Endothelial cell of umbilical vein (primary cell): ENCODE measurements at regions not wholly inside any gene's neighbourhood (a gene's known extent, or its start where the extent isn't known, plus 50 kb on each side); places are given as distances from the start of the nearest gene placed in this dataset.

Experiments
- BruUV-seq: library from RNA; stranded (reverse); fragments of 400-500 nt; replicated peaks from 2 replicates; lab custom pipeline; 2021; lab: Mats Ljungman, UMichigan
- CTCF ChIA-PET: fragments of 300-600, 350-600 bp; sonication (Branson Sonifier 250); formaldehyde crosslinking; loops from one replicate; lab custom pipeline; 2021; ENCODE audit warnings: antibody characterized with exemption, inconsistent platforms; lab: Charles Lee
- POLR2A ChIA-PET: fragments of 300-600, 350-600 bp; sonication (Branson Sonifier 250); formaldehyde crosslinking; loops from one replicate; lab custom pipeline; 2021; ENCODE audit warnings: antibody characterized with exemption, inconsistent platforms; lab: Charles Lee
- DNase-seq: peaks from one replicate; pipeline ENCODE4 v3.0.0-alpha.2; 2011; ENCODE audit warnings: low read depth, low spot score
- FAIRE-seq: peaks from 2 replicates; lab custom pipeline; 2011; peaks lifted over from hg19 to GRCh38; lab: Jason Lieb, UNC
- H2AFZ ChIP-seq: 2 replicates; pipeline ENCODE4 v1.6.0; 2012; ENCODE audit warnings: low read depth, low read length, control low read depth, inconsistent platforms
- H3K27ac ChIP-seq: 2 replicates; pipeline ENCODE4 v1.5.1; 2011; ENCODE audit warnings: low read depth, mild to moderate bottlenecking, control low read depth, low read length, moderate library complexity; ENCODE audit not compliant: insufficient read depth
- H3K27me3 ChIP-seq, 2 experiments: 2 replicates each; pipeline versions ENCODE4 v1.6.0 to v1.6.1; 2011; ENCODE audit warnings: low read length in 2 of 2, mixed read lengths in 1 of 2; ENCODE audit not compliant: control insufficient read depth in 2 of 2, insufficient read depth in 2 of 2
- H3K36me3 ChIP-seq, 2 experiments: 2 replicates in 1 of 2; 3 replicates in 1 of 2; pipeline ENCODE4 v1.5.1; 2011; ENCODE audit warnings: low read length in 2 of 2, mild to moderate bottlenecking in 1 of 2, moderate library complexity in 1 of 2; ENCODE audit not compliant: control insufficient read depth in 2 of 2, insufficient read depth in 2 of 2; ENCODE audit errors: extremely low read depth in 1 of 2
- H3K4me1 ChIP-seq: 3 replicates; pipeline ENCODE4 v1.5.1; 2011; ENCODE audit warnings: mild to moderate bottlenecking, low read length; ENCODE audit not compliant: control insufficient read depth, insufficient read depth; ENCODE audit errors: extremely low read depth
- H3K4me2 ChIP-seq: 2 replicates; pipeline ENCODE4 v1.6.1; 2011; ENCODE audit warnings: low read length, control low read depth, mixed read lengths; ENCODE audit not compliant: insufficient read depth
- H3K4me3 ChIP-seq, 3 experiments: fragments of 200-600 bp in 1 of 3; sonication (generic), shearing (Covaris generic) in 1 of 3; replicated peaks in 1 of 3; 2 replicates each; pipeline ENCODE4 v1.5.1; 2011 to 2016; ENCODE audit warnings: control low read depth in 3 of 3, low read length in 3 of 3, mild to moderate bottlenecking in 2 of 3, inconsistent platforms in 1 of 3, low read depth in 1 of 3, moderate library complexity in 1 of 3; ENCODE audit not compliant: insufficient read depth in 1 of 3
- H3K79me2 ChIP-seq: 2 replicates; pipeline ENCODE4 v1.6.0; 2012; ENCODE audit warnings: low read length, inconsistent platforms; ENCODE audit not compliant: control insufficient read depth, insufficient read depth
- H3K9ac ChIP-seq: replicated peaks from 2 replicates; pipeline ENCODE3; 2011; ENCODE audit warnings: low read length, control low read depth; ENCODE audit not compliant: insufficient read depth; ENCODE audit errors: extremely low read depth
- H3K9me1 ChIP-seq: replicated peaks from 3 replicates; pipeline ENCODE4 v1.6.0; 2011; ENCODE audit warnings: mild to moderate bottlenecking, low read length; ENCODE audit not compliant: control insufficient read depth, insufficient read depth; ENCODE audit errors: extremely low read depth
- H3K9me3 ChIP-seq: replicated peaks from 2 replicates; pipeline ENCODE4 v1.5.1; 2012; ENCODE audit warnings: low read length, inconsistent platforms; ENCODE audit not compliant: control insufficient read depth, insufficient read depth
- H4K20me1 ChIP-seq: replicated peaks from 2 replicates; pipeline ENCODE3; 2011; ENCODE audit warnings: mild to moderate bottlenecking, low read length; ENCODE audit not compliant: control insufficient read depth, insufficient read depth; ENCODE audit errors: extremely low read depth
- CTCF ChIP-seq, 2 donors: IDR thresholded peaks; 1 replicate in 1 of 2; 2 replicates in 1 of 2; pipeline ENCODE4 v1.5.1; 2011; ENCODE audit warnings: low read length in 2 of 2, mild to moderate bottlenecking in 2 of 2, moderate library complexity in 2 of 2, control low read depth in 1 of 2, inconsistent platforms in 1 of 2, low read depth in 1 of 2; ENCODE audit not compliant: insufficient read depth in 1 of 2; ENCODE audit errors: extremely low read depth in 1 of 2
- EZH2 ChIP-seq: IDR thresholded peaks from 2 replicates; pipeline ENCODE4 v1.6.1; 2012; ENCODE audit warnings: borderline replicate concordance, low read depth, mild to moderate bottlenecking, moderate library complexity, low read length, inconsistent platforms; ENCODE audit not compliant: severe bottlenecking
- FOS ChIP-seq: IDR thresholded peaks from 2 replicates; pipeline ENCODE4 v1.6.1; 2011; ENCODE audit warnings: mild to moderate bottlenecking, low read length, moderate library complexity, borderline replicate concordance; ENCODE audit not compliant: insufficient read depth
- GATA2 ChIP-seq: IDR thresholded peaks from 2 replicates; pipeline ENCODE4 v1.7.0; 2011; ENCODE audit warnings: low read depth, mild to moderate bottlenecking, moderate library complexity, mixed read lengths, low read length; ENCODE audit not compliant: insufficient read length, insufficient read depth
- JUN ChIP-seq: IDR thresholded peaks from 2 replicates; pipeline ENCODE4 v1.6.1; 2011; ENCODE audit warnings: borderline replicate concordance, low read depth; ENCODE audit not compliant: insufficient read length, insufficient read depth
- MYC ChIP-seq: IDR thresholded peaks from one replicate; pipeline ENCODE4 v1.6.1; 2011; ENCODE audit warnings: mild to moderate bottlenecking, low read depth, low read length
- POLR2A ChIP-seq: IDR thresholded peaks from 2 replicates; pipeline ENCODE4 v1.6.1; 2012; ENCODE audit warnings: low read depth, mild to moderate bottlenecking, control low read depth, low read length
- POLR2AphosphoS5 ChIP-seq: IDR thresholded peaks from 2 replicates; pipeline ENCODE4 v1.6.1; 2012; ENCODE audit warnings: low read depth, mild to moderate bottlenecking, control low read depth, low read length, moderate library complexity; ENCODE audit not compliant: insufficient read depth
- dilution Hi-C: fragments of 300-500 bp; cut with MboI; formaldehyde crosslinking; loops from one replicate; pipeline ENCODE4 v1.15.0; 2019; ENCODE audit warnings: low sequenced_read_pairs; ENCODE audit not compliant: extremely low pct_ligation_motif_present
- intact Hi-C: fragments of 100-400 bp; cut with micrococcal nuclease; formaldehyde crosslinking; loops from one replicate; pipeline ENCODE4 v1.10.0; 2022
- TF ChIP-seq, protein P1 (sequence below): IDR thresholded peaks from 2 replicates; pipeline ENCODE4 v1.6.1; 2011; ENCODE audit not compliant: insufficient read depth, insufficient read length

GRCh38 chr6:14770572-14770971 lies 475.3 kb upstream of the JARID2 start:
- ChIA-PET POLR2A (no interaction called here), CTCF (no interaction called here)
- Histone ChIP-seq H3K4me1 (no peaks in the 10 kb centered on the region), H4K20me1 (no peaks in the 10 kb centered on the region), H3K27ac (no peak overlapping the region), H3K9ac (no peak overlapping the region), H2AFZ (no peak overlapping the region), H3K27me3 (no peaks in the 10 kb centered on the region), H3K36me3 (no peaks in the 10 kb centered on the region), H3K9me3 (no peaks in the 10 kb centered on the region), H3K4me2 (no peak overlapping the region), H3K9me1 (no peaks in the 10 kb centered on the region), H3K79me2 (no peaks in the 10 kb centered on the region), H3K4me3 (no peak overlapping the region)
- dilution Hi-C loops = no loop called here
- TF ChIP-seq MYC (no peak), EZH2 (no peak), FOS (no peak), GATA2 (no peak), POLR2AphosphoS5 (no peak), CTCF (IDR thresholded peaks at IDR 0.05; ENCODE audit: extremely low read depth in 1 of 2, insufficient read depth in 1 of 2, low read depth in 1 of 2, low read length in 2 of 2) (no peak), POLR2A (no peak), JUN (no peak)
- TF ChIP-seq, protein P1, sequence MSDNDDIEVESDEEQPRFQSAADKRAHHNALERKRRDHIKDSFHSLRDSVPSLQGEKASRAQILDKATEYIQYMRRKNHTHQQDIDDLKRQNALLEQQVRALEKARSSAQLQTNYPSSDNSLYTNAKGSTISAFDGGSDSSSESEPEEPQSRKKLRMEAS = no peak
- no peak for FAIRE-seq
- intact Hi-C loops = no loop called here
- no TSS peak for BruUV-seq
- DNase-seq = no peak
